DND-41 (cell line): ENCODE measurements at regions not wholly inside any gene's neighbourhood (a gene's known extent, or its start where the extent isn't known, plus 50 kb on each side); places are given as distances from the start of the nearest gene placed in this dataset.

Experiments used
- ATAC-seq: fragments of 200-7000 bp; cut with Tn5 transposase; 3 replicates; pipeline ENCODE4 v1.9.1; 2021; ENCODE audit warnings: low read depth; ENCODE audit not compliant: insufficient read depth
- DNase-seq: peaks from one replicate; pipeline ENCODE4 v3.0.0-alpha.2; 2020
- H2AFZ ChIP-seq: 2 replicates; pipeline ENCODE4 v1.6.0; 2012; ENCODE audit warnings: low read depth, low read length
- H3K27ac ChIP-seq: 2 replicates; pipeline ENCODE4 v1.5.1; 2012; ENCODE audit warnings: low read length, inconsistent platforms
- H3K27me3 ChIP-seq: fragments of 200-600 bp; sonication (generic); 2 replicates; pipeline ENCODE4 v1.6.0; 2012; ENCODE audit warnings: low read length, mild to moderate bottlenecking, inconsistent platforms; ENCODE audit not compliant: insufficient read depth, poor library complexity
- H3K36me3 ChIP-seq: 2 replicates; pipeline ENCODE4 v1.5.1; 2012; ENCODE audit warnings: low read length, inconsistent platforms; ENCODE audit not compliant: insufficient read depth
- H3K4me1 ChIP-seq: 2 replicates; pipeline ENCODE4 v1.5.1; 2012; ENCODE audit warnings: mild to moderate bottlenecking, low read length; ENCODE audit not compliant: insufficient read depth
- H3K4me2 ChIP-seq: 2 replicates; pipeline ENCODE4 v1.6.0; 2012; ENCODE audit warnings: mild to moderate bottlenecking, moderate library complexity, low read length, inconsistent platforms; ENCODE audit not compliant: insufficient read depth
- H3K4me3 ChIP-seq, 2 experiments: fragments of 200-600 bp in 1 of 2; shearing (Covaris generic) in 1 of 2; 2 replicates each; pipeline ENCODE4 v1.5.1; 2012 to 2016; ENCODE audit warnings: inconsistent platforms in 2 of 2, low read length in 2 of 2, mild to moderate bottlenecking in 2 of 2, low read depth in 1 of 2, moderate library complexity in 1 of 2
- H3K79me2 ChIP-seq: 2 replicates; pipeline ENCODE4 v1.6.0; 2012; ENCODE audit warnings: low read length, inconsistent platforms; ENCODE audit not compliant: insufficient read depth
- H3K9ac ChIP-seq: 2 replicates; pipeline ENCODE4 v1.6.0; 2012; ENCODE audit warnings: low read depth, mild to moderate bottlenecking, inconsistent platforms, low read length, moderate library complexity
- H3K9me3 ChIP-seq: 2 replicates; pipeline ENCODE4 v1.5.1; 2012; ENCODE audit warnings: low read length, moderate library complexity, mild to moderate bottlenecking, inconsistent platforms; ENCODE audit not compliant: insufficient read depth, severe bottlenecking
- H4K20me1 ChIP-seq: 2 replicates; pipeline ENCODE4 v1.6.0; 2012; ENCODE audit warnings: low read length; ENCODE audit not compliant: insufficient read depth
- CTCF ChIP-seq: IDR thresholded peaks from 2 replicates; pipeline ENCODE4 v1.5.1; 2012; ENCODE audit warnings: borderline replicate concordance, low read length, moderate library complexity, mild to moderate bottlenecking; ENCODE audit not compliant: poor library complexity, severe bottlenecking; ENCODE audit errors: extremely low read depth
- EZH2 ChIP-seq: IDR thresholded peaks from 3 replicates; pipeline ENCODE4 v1.6.1; 2012; ENCODE audit warnings: borderline replicate concordance, low read depth, mild to moderate bottlenecking, moderate library complexity, low read length, inconsistent platforms; ENCODE audit not compliant: severe bottlenecking

DNA sequence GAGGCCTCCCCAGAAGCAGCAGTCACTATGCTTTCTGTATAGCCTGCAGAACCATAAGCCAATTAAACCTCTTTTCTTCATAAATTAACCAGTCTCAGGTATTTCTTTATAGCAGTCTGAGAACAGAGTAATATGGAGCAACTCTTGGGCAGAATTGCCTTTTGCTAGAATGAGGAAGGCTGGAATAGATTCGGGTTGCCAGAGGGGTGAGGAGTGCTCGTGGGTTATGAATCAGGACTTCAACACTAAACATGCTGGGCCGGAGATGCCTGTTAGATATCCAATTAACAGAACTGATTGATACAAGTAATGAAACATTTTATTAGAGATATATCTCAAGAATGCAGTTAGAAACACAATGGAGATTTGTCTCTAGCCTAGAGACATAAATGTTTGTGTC lies 140.9 kb upstream of the MAP3K1 start:
- no peaks in the 10 kb centered on the region for H3K79me2 ChIP-seq
- H3K9me3 ChIP-seq: no peaks in the 10 kb centered on the region
- H3K27me3 ChIP-seq: peaks cover 8% of the 10 kb centered on the region
- DNase-seq (no peak), ATAC-seq (no peak)
- no peak overlapping the region for H3K4me2 ChIP-seq
- no peak overlapping the region for H3K27ac ChIP-seq
- no peaks in the 10 kb centered on the region for H4K20me1 ChIP-seq
- H3K4me1 ChIP-seq: no peaks in the 10 kb centered on the region
- H3K36me3 ChIP-seq: no peaks in the 10 kb centered on the region
- H2AFZ ChIP-seq: no peak overlapping the region
- TF ChIP-seq CTCF: no peak
- TF ChIP-seq EZH2: no peak
- no peak overlapping the region for H3K9ac ChIP-seq
- H3K4me3 ChIP-seq: no peak overlapping the region

- Histone ChIP-seq H4K20me1 (no peaks in the 10 kb centered on the region), H3K4me1 (no peaks in the 10 kb centered on the region), H3K9ac (no peak overlapping the region), H3K27me3 (peaks cover 8% of the 10 kb centered on the region), H3K79me2 (no peaks in the 10 kb centered on the region), H3K4me2 (no peak overlapping the region), H3K27ac (no peak overlapping the region), H2AFZ (no peak overlapping the region), H3K9me3 (no peaks in the 10 kb centered on the region), H3K4me3 (no peak overlapping the region), H3K36me3 (no peaks in the 10 kb centered on the region)
- TF ChIP-seq CTCF: no peak
- no peak for TF ChIP-seq EZH2
- ATAC-seq: no peak
- DNase-seq: no peak
These were observed 142.2 kb upstream of the MAP3K1 start for GRCh38 chr5:56673171-56673570.

DNA sequence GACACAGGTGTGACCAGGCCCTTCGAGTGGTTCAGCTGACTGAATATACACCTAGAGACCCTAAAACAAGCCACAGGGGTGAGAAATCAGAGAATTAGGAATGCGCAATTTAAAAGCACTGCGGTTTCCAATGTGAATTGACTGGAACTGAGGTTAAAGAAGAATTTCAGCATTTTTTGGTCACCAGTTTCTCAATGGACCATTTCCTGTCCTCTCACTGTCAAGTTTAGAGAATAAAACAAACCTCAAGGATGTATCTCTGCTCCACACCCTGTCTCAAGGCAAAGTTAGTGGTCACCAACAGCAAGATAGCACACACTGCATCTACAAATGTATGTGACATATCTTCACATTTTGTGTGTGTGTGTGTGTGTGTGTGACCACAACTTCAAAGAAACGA lies 143.8 kb upstream of the MAP3K1 start:
- Histone ChIP-seq H4K20me1 (no peaks in the 10 kb centered on the region), H2AFZ (no peak overlapping the region), H3K36me3 (no peaks in the 10 kb centered on the region), H3K9ac (no peak overlapping the region), H3K4me1 (no peaks in the 10 kb centered on the region), H3K27me3 (peaks cover 4% of the 10 kb centered on the region), H3K4me3 (no peak overlapping the region), H3K27ac (no peak overlapping the region), H3K4me2 (no peak overlapping the region), H3K79me2 (no peaks in the 10 kb centered on the region), H3K9me3 (no peaks in the 10 kb centered on the region)
- ATAC-seq (no peak), DNase-seq (no peak)
- TF ChIP-seq CTCF (no peak), EZH2 (no peak)

DNA sequence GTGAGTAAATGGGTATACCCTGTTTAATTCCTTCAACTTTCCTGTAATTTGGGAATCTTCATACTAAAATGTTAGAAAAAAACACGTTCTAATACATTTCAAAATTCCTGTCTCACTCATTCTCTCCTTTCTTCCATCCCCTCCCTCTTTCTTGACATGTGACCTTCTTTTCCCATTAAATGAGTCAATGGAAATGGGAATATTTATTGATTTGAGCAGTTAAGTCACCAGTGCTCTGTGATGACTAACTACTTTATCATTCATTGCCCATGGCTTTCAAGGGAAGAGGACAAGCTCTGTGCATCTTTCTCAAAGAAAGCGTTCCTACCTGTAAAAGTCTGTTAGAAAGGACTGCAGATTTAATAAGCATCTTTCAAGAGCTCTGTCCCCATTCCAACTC lies 144.4 kb upstream of the MAP3K1 start:
- H3K4me3 ChIP-seq: no peak overlapping the region
- no peaks in the 10 kb centered on the region for H4K20me1 ChIP-seq
- H3K4me2 ChIP-seq: no peak overlapping the region
- TF ChIP-seq EZH2 (no peak), CTCF (no peak)
- no peak for ATAC-seq
- no peak for DNase-seq
- H3K9me3 ChIP-seq: no peaks in the 10 kb centered on the region
- H3K27ac ChIP-seq: no peak overlapping the region
- H3K36me3 ChIP-seq: no peaks in the 10 kb centered on the region
- H3K79me2 ChIP-seq: no peaks in the 10 kb centered on the region
- H3K4me1 ChIP-seq: no peaks in the 10 kb centered on the region
- H3K27me3 ChIP-seq: peaks cover 4% of the 10 kb centered on the region
- H3K9ac ChIP-seq: no peak overlapping the region
- no peak overlapping the region for H2AFZ ChIP-seq
